Occipital lobe (tissue), 1 donor: ENCODE measurements at regions not wholly inside any gene's neighbourhood (a gene's known extent, or its start where the extent isn't known, plus 50 kb on each side); places are given as distances from the start of the nearest gene placed in this dataset.

Experiments
- DNase-seq: peaks from one replicate; lab custom pipeline; 2025; lab: John Stamatoyannopoulos, UW

DNA sequence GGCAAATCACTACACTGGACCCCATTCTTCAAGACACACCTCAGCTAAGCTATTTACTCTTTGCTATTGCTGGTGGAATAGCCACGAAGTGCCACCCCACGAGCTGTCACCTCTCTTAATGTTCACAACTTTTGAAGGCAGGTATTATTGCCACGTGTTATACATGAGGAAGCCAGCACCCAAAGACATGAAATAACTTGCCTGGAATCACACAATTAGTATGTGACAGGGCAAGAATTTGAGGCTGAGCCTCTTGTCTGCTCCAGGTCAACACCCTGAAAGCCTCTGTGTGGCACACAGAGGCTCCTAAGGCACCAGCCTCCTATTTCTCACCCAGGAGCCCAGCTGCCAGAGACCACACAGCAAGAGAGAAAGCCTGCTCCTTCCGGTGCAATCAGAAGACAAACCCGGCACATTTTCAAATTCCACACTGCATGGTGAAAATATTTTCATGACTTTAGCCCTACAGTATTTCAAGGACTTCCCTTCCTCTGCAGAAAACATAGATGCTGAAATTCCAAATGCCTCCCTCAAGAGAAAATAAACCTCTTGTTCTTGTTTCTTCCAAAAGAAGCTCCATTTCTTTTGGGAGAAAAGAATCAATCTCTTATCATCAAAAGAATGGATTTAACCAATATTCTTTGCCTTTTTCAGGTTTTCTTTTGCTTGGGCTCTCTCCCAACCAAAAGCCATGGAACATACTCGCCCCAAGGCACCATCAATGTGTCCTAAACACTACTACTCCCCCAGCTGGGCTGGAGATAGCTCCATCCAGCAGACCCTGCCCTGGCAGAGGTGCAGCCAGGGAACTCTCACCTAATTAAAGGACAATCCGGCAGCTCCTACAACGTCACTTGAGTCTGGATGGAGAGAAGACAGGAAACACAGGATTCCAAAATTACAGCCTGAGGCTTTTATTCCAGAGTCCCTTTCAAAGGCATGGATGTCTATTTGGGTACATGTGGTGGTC lies 84.7 kb upstream of the THBS1 start:
- no peak for DNase-seq

GRCh38 chr15:39497016-39497758 lies 83.7 kb upstream of the THBS1 start:
- DNase-seq, result no peak

GRCh38 chr15:39497759-39498565 lies 82.9 kb upstream of the THBS1 start:
- DNase-seq, result no peak

GRCh38 chr15:39498629-39499028 lies 82.2 kb upstream of the THBS1 start:
- DNase-seq, result no peak

GRCh38 chr15:39499042-39499441 lies 81.8 kb upstream of the THBS1 start:
- no peak for DNase-seq

- no peak for DNase-seq
These were observed 81.2 kb upstream of the THBS1 start for GRCh38 chr15:39499681-39500080.

- no peak for DNase-seq
These were observed 79.4 kb upstream of the THBS1 start for GRCh38 chr15:39501366-39502081.

DNA sequence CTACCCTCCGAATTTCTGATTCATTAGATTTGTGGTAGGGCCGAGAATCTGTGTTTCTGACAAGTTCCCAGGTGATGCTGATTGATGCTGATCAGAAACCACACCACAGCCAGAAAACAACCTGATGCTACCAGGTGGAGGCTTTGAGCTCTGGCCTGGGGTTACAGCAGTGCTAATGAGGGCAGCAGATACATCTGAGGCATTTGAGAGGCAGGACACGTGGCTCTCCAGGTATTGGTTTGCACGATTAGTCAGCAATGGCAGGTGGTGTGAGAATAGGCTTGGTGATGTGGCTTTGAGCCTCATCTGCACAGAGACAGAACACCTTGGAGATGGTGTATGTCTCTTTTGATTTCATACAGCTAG lies 78.8 kb upstream of the THBS1 start:
- DNase-seq, result no peak

GRCh38 chr15:39502611-39503195 lies 78.2 kb upstream of the THBS1 start:
- DNase-seq, result no peak

DNA sequence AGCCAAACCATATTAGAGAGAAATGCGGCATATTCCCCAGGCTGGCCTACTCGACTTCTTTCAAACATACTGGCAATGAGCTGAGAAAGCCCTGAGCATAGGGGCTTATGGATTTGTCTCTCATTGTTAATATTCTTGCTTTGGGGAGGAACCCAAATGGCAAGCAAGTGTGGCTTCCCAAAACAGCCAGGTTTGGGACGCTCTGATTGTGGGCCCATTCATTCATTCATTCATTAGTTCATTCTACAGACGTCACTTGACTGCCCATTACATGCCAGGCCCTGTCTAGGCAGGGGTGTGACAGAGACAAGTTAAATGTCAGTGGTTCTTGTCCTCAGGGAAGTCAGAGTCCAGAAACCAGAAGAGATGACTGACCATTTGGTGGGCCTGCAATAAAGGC lies 77.4 kb upstream of the THBS1 start:
- DNase-seq, result no peak

GRCh38 chr15:39504808-39505207 lies 76.1 kb upstream of the THBS1 start:
- no peak for DNase-seq

GRCh38 chr15:39506146-39506545 lies 74.7 kb upstream of the THBS1 start:
- DNase-seq, result no peak

DNA sequence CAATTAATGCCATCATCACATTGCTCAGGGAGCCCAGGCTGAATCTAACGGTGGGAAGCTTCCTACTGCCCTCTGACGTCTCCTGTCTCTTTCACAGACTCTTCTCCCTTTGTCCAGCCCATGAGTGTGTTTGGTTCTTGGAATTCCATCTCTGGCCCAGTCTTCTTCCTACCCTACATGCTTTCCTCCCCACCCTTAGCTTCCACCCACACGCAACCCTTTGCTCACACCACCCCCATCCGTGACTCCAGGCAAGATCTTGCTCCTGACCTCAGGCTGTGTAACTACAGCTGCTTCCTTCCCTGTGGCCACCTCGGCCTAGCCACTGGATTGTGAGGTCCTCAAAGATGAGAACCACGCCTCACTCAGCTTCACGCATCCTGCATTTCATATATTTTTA lies 72.3 kb upstream of the THBS1 start:
- no peak for DNase-seq

DNA sequence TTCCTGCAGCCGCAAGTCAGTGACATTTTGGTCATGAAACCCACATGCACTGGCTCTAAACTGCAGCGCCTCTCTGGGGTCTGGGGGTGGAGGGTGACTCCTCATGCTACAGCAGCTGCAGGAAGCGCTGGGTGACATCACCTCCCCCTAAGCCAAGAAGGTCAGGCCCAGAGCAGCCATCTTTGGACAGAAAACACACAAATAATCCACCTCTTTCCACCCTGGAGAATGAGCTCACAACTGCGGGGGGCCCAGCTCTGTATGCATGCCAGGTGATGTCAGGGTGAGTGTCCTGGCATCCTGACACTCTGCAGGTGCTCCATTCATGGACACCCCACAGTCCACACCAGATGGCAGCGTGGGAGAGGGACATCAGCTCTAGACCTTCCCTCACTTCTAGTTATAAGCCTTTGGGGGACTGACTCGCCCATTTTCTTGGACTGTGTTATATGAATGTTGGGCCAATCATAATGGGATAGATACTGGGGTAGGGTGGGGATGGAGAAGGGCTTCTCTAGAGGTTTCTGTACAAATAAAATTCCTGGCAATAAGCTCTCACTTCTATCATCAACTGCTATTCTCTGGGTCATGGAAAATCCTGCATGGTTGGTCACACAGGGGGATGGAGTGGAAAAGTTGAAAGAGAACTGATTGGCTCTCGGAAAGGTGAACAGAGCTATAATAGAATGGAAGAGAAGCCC lies 70.7 kb upstream of the THBS1 start:
- DNase-seq, result no peak

GRCh38 chr15:39511000-39511915 lies 69.6 kb upstream of the THBS1 start:
- DNase-seq, result no peak

DNA sequence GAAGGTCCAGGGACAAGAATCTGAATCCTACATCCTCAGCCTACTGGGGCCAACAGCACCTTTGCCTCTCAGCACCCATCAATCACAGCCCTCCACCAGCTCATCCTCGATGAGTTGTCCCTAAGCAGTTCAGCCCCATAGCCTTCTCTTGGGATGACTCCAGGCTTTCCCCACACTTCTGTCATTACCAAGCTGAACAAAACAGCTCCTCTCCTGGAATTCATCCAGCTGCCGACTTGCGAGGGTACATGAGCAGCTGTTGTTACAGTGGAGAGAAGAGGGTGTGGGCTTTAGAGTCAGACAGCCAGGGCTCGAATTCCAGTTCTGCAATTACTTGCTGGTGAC lies 69.0 kb upstream of the THBS1 start:
- no peak for DNase-seq

GRCh38 chr15:39512643-39513042 lies 68.2 kb upstream of the THBS1 start:
- no peak for DNase-seq

DNA sequence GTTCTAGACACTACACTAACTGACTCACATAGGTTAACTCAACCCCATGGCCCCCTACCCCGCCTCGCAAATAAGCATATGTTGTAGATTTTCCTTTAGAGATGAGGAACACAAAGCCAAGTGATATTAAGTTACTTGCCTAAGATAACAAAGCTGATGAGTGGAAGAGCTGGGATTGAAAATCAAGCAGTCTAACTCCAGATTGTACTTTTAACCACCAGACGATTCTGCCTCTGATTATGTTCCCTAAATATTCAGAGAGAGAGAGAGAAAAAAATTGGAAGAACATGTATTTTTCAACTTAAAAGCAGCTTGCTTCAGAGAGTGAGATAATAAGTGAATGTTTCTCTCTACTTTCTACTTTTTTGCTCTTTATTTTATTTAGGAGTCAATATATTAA lies 66.9 kb upstream of the THBS1 start:
- no peak for DNase-seq

GRCh38 chr15:39514933-39515332 lies 65.9 kb upstream of the THBS1 start:
- no peak for DNase-seq
